Adrenal gland (tissue), 5 donors: ENCODE measurements at regions not wholly inside any gene's neighbourhood (a gene's known extent, or its start where the extent isn't known, plus 50 kb on each side); places are given as distances from the start of the nearest gene placed in this dataset.

Experiments used
- CTCF ChIP-seq, 6 experiments: fragments of 450-650 bp in 4 of 6; fragments of 200-600 bp in 2 of 6; sonication (generic) in 1 of 6; IDR thresholded peaks; 1 replicate in 5 of 6; 2 replicates in 1 of 6; pipeline versions ENCODE4 v1.5.1 to v1.8.0; 2016 to 2021; ENCODE audit warnings: antibody characterized with exemption in 6 of 6, mild to moderate bottlenecking in 2 of 6, moderate library complexity in 1 of 6
- POLR2A ChIP-seq, 2 donors: fragments of 450-650 bp; IDR thresholded peaks; one replicate each; pipeline ENCODE4 v1.6.1; 2017; ENCODE audit warnings: antibody characterized with exemption in 2 of 2, mild to moderate bottlenecking in 2 of 2, moderate library complexity in 1 of 2
- donor health status: DM: no; HTN: no; CAD: no.

DNA sequence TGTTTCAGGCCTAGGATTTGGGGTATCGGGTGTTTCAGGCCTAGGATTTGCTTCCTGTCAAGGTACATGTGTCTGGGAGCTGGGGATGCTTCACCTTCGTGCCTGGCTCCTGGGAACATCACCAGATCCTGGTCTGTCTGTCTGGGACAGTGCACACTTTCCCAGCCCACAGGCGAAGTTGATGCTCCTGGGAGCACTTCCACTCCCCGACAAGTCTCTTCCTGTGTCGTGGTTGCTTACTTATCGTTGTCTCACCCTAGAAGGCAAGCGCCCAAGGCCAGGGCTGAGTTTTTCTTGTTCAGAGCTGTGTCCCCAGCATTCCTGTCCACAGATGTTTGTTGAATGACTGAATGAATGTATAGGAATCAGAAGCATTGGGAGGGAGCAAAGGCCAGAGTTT is 71.5 kb downstream of the LINC01488 start:
- TF ChIP-seq CTCF (IDR thresholded peaks at IDR 0.05) (no peak), POLR2A (IDR thresholded peaks at IDR 0.05) (no peak)
